ENCODE measurements at regions not wholly inside any gene's neighbourhood (a gene's known extent, or its start where the extent isn't known, plus 50 kb on each side); places are given as distances from the start of the nearest gene placed in this dataset.

DNA sequence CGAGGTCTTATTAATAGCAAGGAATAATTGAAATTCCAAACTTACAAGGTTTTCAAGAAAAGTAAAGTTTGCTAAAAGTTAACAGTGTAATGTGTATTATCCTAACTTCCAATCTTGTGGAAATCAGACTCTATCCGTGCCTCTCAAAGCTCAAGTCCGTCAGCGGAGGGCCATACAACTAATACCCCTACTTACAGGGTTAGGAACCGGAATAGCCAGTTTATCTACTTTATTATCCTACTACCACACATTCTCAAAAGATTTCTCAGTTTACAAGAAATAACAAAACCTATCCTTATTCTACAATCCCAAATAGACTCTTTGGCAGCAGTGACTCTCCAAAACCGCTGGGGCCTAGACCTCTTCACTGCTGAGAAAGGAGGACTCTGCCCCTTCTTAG, 457.8 kb downstream of the PTPRC start:
- TF ChIP-seq, protein P1, sequence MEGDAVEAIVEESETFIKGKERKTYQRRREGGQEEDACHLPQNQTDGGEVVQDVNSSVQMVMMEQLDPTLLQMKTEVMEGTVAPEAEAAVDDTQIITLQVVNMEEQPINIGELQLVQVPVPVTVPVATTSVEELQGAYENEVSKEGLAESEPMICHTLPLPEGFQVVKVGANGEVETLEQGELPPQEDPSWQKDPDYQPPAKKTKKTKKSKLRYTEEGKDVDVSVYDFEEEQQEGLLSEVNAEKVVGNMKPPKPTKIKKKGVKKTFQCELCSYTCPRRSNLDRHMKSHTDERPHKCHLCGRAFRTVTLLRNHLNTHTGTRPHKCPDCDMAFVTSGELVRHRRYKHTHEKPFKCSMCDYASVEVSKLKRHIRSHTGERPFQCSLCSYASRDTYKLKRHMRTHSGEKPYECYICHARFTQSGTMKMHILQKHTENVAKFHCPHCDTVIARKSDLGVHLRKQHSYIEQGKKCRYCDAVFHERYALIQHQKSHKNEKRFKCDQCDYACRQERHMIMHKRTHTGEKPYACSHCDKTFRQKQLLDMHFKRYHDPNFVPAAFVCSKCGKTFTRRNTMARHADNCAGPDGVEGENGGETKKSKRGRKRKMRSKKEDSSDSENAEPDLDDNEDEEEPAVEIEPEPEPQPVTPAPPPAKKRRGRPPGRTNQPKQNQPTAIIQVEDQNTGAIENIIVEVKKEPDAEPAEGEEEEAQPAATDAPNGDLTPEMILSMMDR (conservative IDR thresholded peaks at IDR 0.05; ENCODE audit: low read depth, low read length), result no peak
- TF ChIP-seq EZH2 (IDR thresholded peaks at IDR 0.05; ENCODE audit: borderline replicate concordance, low read depth, low read length, poor library complexity, severe bottlenecking), result no peak

Measured in A673 (cell line).